ENCODE measurements at regions not wholly inside any gene's neighbourhood (a gene's known extent, or its start where the extent isn't known, plus 50 kb on each side); places are given as distances from the start of the nearest gene placed in this dataset.

DNA sequence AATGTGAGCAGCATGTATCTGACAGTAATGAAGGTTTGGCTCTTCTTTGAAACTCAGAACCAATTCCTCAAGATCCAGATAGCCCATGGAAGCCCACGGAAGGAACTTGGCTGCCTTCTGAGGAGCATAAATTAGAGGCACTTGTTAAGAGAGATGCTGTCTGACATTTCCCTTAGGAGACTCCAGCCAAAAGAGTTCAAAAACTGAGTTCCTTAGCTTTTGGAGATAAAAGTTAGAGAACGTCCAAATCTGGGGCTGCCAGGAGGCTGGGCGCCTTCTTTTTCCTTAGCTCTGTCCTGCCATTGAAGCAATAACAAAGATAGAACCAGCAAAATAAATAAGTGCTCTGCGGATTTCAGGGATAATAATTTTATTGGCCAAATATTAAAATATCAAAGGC, 439.6 kb upstream of the USP24 start:
- no peaks in the 10 kb centered on the region for H3K4me1 ChIP-seq (ENCODE audit: control insufficient read depth, insufficient read depth, low read length)
- H3K36me3 ChIP-seq (ENCODE audit: control insufficient read depth, insufficient read depth, low read length): no peaks in the 10 kb centered on the region
- H3K9me3 ChIP-seq (ENCODE audit: control insufficient read depth, low read length): no peaks in the 10 kb centered on the region
- no peak overlapping the region for H3K27ac ChIP-seq (ENCODE audit: insufficient read depth, low read depth, low read length, poor library complexity, severe bottlenecking)
- no peaks in the 10 kb centered on the region for H3K27me3 ChIP-seq (ENCODE audit: control insufficient read depth, insufficient read depth, low read length, poor library complexity, severe bottlenecking)
- no peak overlapping the region for H3K4me3 ChIP-seq (ENCODE audit: insufficient read depth, low read depth, low read length)
- 81 to 82% methylated on average over 3 to 4 of the region's 4 CpGs for WGBS, 2 experiments

- Histone ChIP-seq H3K9me3 (ENCODE audit: control insufficient read depth, low read length) (no peaks in the 10 kb centered on the region), H3K4me3 (ENCODE audit: insufficient read depth, low read depth, low read length) (no peak overlapping the region), H3K36me3 (ENCODE audit: control insufficient read depth, insufficient read depth, low read length) (no peaks in the 10 kb centered on the region), H3K27me3 (ENCODE audit: control insufficient read depth, insufficient read depth, low read length, poor library complexity, severe bottlenecking) (no peaks in the 10 kb centered on the region), H3K4me1 (ENCODE audit: control insufficient read depth, insufficient read depth, low read length) (no peaks in the 10 kb centered on the region), H3K27ac (ENCODE audit: insufficient read depth, low read depth, low read length, poor library complexity, severe bottlenecking) (no peak overlapping the region)
Observed at GRCh38 chr1:55654171-55654570, 439.0 kb upstream of the USP24 start.

- Histone ChIP-seq H3K9me3 (ENCODE audit: control insufficient read depth, low read length) (no peaks in the 10 kb centered on the region), H3K4me1 (ENCODE audit: control insufficient read depth, insufficient read depth, low read length) (no peaks in the 10 kb centered on the region), H3K27ac (ENCODE audit: insufficient read depth, low read depth, low read length, poor library complexity, severe bottlenecking) (no peak overlapping the region), H3K36me3 (ENCODE audit: control insufficient read depth, insufficient read depth, low read length) (no peaks in the 10 kb centered on the region), H3K4me3 (ENCODE audit: insufficient read depth, low read depth, low read length) (no peak overlapping the region), H3K27me3 (ENCODE audit: control insufficient read depth, insufficient read depth, low read length, poor library complexity, severe bottlenecking) (no peaks in the 10 kb centered on the region)
- WGBS, 2 experiments: 86 to 93% methylated on average over 3 of the region's 3 CpGs
Observed at GRCh38 chr1:55650444-55650843, 435.3 kb upstream of the USP24 start.

GRCh38 chr1:55646181-55646580, 431.0 kb upstream of the USP24 start:
- Histone ChIP-seq H3K4me1 (ENCODE audit: control insufficient read depth, insufficient read depth, low read length) (no peaks in the 10 kb centered on the region), H3K27me3 (ENCODE audit: control insufficient read depth, insufficient read depth, low read length, poor library complexity, severe bottlenecking) (no peaks in the 10 kb centered on the region), H3K9me3 (ENCODE audit: control insufficient read depth, low read length) (no peaks in the 10 kb centered on the region), H3K4me3 (ENCODE audit: insufficient read depth, low read depth, low read length) (no peak overlapping the region), H3K36me3 (ENCODE audit: control insufficient read depth, insufficient read depth, low read length) (no peaks in the 10 kb centered on the region), H3K27ac (ENCODE audit: insufficient read depth, low read depth, low read length, poor library complexity, severe bottlenecking) (no peak overlapping the region)
- 97 to 100% methylated on average over 1 of the region's 1 CpG for WGBS, 2 experiments

GRCh38 chr1:55645270-55645669, 430.1 kb upstream of the USP24 start:
- WGBS, 2 experiments: 97 to 99% methylated on average over 4 to 5 of the region's 5 CpGs
- Histone ChIP-seq H3K27me3 (ENCODE audit: control insufficient read depth, insufficient read depth, low read length, poor library complexity, severe bottlenecking) (no peaks in the 10 kb centered on the region), H3K36me3 (ENCODE audit: control insufficient read depth, insufficient read depth, low read length) (no peaks in the 10 kb centered on the region)

DNA sequence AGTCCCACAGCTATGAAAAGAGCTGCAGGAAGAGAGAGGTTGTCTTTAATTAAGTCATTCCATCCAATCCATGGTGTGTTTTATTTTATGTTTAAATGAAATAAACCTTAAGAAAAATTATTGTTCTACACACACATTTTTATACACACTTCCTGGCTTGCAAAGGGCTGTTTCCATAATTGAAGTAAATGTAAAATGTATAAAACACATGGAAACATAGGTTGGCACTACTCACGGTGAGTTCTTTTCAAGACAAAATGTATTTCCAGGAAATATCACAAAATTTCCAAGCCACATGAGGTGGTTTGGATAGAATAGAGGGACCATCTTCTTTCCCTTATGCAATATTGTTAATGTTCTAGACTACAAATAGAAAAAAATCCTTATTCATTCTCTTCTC, 426.8 kb upstream of the USP24 start:
- no peaks in the 10 kb centered on the region for H3K36me3 ChIP-seq (ENCODE audit: control insufficient read depth, insufficient read depth, low read length)
- WGBS, 2 experiments: no CpG with 5 or more reads among the region's 1 CpG
- no peak overlapping the region for H3K27ac ChIP-seq (ENCODE audit: insufficient read depth, low read depth, low read length, poor library complexity, severe bottlenecking)
- H3K4me3 ChIP-seq (ENCODE audit: insufficient read depth, low read depth, low read length): no peak overlapping the region
- H3K9me3 ChIP-seq (ENCODE audit: control insufficient read depth, low read length): no peaks in the 10 kb centered on the region
- H3K4me1 ChIP-seq (ENCODE audit: control insufficient read depth, insufficient read depth, low read length): no peaks in the 10 kb centered on the region
- H3K27me3 ChIP-seq (ENCODE audit: control insufficient read depth, insufficient read depth, low read length, poor library complexity, severe bottlenecking): no peaks in the 10 kb centered on the region

More at GRCh38 chr1:55645270-55645669, 430.1 kb upstream of the USP24 start:
- Histone ChIP-seq H3K9me3 (ENCODE audit: control insufficient read depth, low read length) (no peaks in the 10 kb centered on the region), H3K27ac (ENCODE audit: insufficient read depth, low read depth, low read length, poor library complexity, severe bottlenecking) (no peak overlapping the region), H3K4me3 (ENCODE audit: insufficient read depth, low read depth, low read length) (no peak overlapping the region), H3K4me1 (ENCODE audit: control insufficient read depth, insufficient read depth, low read length) (no peaks in the 10 kb centered on the region)

- Histone ChIP-seq H3K4me1 (ENCODE audit: control insufficient read depth, insufficient read depth, low read length) (no peaks in the 10 kb centered on the region), H3K36me3 (ENCODE audit: control insufficient read depth, insufficient read depth, low read length) (no peaks in the 10 kb centered on the region), H3K9me3 (ENCODE audit: control insufficient read depth, low read length) (no peaks in the 10 kb centered on the region), H3K27me3 (ENCODE audit: control insufficient read depth, insufficient read depth, low read length, poor library complexity, severe bottlenecking) (no peaks in the 10 kb centered on the region), H3K27ac (ENCODE audit: insufficient read depth, low read depth, low read length, poor library complexity, severe bottlenecking) (no peak overlapping the region), H3K4me3 (ENCODE audit: insufficient read depth, low read depth, low read length) (no peak overlapping the region)
- WGBS, 2 experiments: 89 to 92% methylated on average over 7 of the region's 7 CpGs
Observed at GRCh38 chr1:55640708-55641473, 425.7 kb upstream of the USP24 start.

DNA sequence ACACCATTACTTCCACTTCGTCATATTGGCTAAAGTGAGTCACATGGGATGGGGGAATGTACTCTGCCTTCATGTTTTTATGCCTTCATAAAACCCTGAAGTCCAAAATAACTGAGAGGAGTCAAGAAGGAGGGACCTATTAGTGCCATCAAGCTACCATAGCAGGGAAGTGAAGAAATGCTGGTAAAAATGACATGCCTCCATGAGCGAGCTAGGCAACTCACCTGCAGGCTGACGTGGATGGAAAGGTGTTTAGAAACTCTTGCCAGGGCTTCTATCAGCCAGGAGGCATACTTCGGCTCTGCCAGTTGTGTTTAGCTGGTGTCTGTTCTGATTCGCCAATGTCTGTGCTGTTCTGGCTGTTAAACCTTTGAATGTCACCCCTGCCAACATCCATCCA, 424.4 kb upstream of the USP24 start:
- H3K9me3 ChIP-seq (ENCODE audit: control insufficient read depth, low read length): no peaks in the 10 kb centered on the region
- no peaks in the 10 kb centered on the region for H3K4me1 ChIP-seq (ENCODE audit: control insufficient read depth, insufficient read depth, low read length)
- H3K36me3 ChIP-seq (ENCODE audit: control insufficient read depth, insufficient read depth, low read length): no peaks in the 10 kb centered on the region
- no peak overlapping the region for H3K27ac ChIP-seq (ENCODE audit: insufficient read depth, low read depth, low read length, poor library complexity, severe bottlenecking)
- no peaks in the 10 kb centered on the region for H3K27me3 ChIP-seq (ENCODE audit: control insufficient read depth, insufficient read depth, low read length, poor library complexity, severe bottlenecking)
- 94% methylated on average over 5 of the region's 5 CpGs for WGBS, 2 experiments
- H3K4me3 ChIP-seq (ENCODE audit: insufficient read depth, low read depth, low read length): no peak overlapping the region

DNA sequence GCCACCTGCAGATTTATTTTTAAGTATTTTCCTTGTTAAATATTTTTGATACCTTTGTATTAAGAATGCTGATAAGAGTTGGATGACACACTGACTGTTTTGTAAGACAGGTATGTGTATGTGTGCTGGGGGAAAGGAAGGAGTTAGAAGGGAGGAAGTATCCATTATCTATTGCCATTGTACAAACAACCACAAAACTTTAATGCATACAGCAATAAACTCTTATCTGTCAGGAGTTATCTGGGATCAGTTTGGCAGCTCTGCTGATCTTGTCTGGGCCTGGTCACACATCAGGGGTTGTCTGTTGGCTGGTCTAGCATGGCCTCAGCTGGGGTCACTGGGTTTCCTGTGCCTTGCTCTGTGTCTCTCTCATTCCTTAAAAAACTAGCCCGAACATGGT, 423.9 kb upstream of the USP24 start:
- WGBS, 2 experiments: 89 to 95% methylated on average over 1 of the region's 1 CpG
- Histone ChIP-seq H3K4me1 (ENCODE audit: control insufficient read depth, insufficient read depth, low read length) (no peaks in the 10 kb centered on the region), H3K4me3 (ENCODE audit: insufficient read depth, low read depth, low read length) (no peak overlapping the region), H3K27ac (ENCODE audit: insufficient read depth, low read depth, low read length, poor library complexity, severe bottlenecking) (no peak overlapping the region), H3K27me3 (ENCODE audit: control insufficient read depth, insufficient read depth, low read length, poor library complexity, severe bottlenecking) (no peaks in the 10 kb centered on the region), H3K36me3 (ENCODE audit: control insufficient read depth, insufficient read depth, low read length) (no peaks in the 10 kb centered on the region), H3K9me3 (ENCODE audit: control insufficient read depth, low read length) (no peaks in the 10 kb centered on the region)

- no peak overlapping the region for H3K27ac ChIP-seq (ENCODE audit: insufficient read depth, low read depth, low read length, poor library complexity, severe bottlenecking)
- H3K36me3 ChIP-seq (ENCODE audit: control insufficient read depth, insufficient read depth, low read length): no peaks in the 10 kb centered on the region
- no peaks in the 10 kb centered on the region for H3K27me3 ChIP-seq (ENCODE audit: control insufficient read depth, insufficient read depth, low read length, poor library complexity, severe bottlenecking)
- no peak overlapping the region for H3K4me3 ChIP-seq (ENCODE audit: insufficient read depth, low read depth, low read length)
- 94 to 100% methylated on average over 1 of the region's 1 CpG for WGBS, 2 experiments
- H3K4me1 ChIP-seq (ENCODE audit: control insufficient read depth, insufficient read depth, low read length): peaks cover 6% of the 10 kb centered on the region
- no peaks in the 10 kb centered on the region for H3K9me3 ChIP-seq (ENCODE audit: control insufficient read depth, low read length)
Observed at GRCh38 chr1:55636696-55637095, 421.5 kb upstream of the USP24 start.

DNA sequence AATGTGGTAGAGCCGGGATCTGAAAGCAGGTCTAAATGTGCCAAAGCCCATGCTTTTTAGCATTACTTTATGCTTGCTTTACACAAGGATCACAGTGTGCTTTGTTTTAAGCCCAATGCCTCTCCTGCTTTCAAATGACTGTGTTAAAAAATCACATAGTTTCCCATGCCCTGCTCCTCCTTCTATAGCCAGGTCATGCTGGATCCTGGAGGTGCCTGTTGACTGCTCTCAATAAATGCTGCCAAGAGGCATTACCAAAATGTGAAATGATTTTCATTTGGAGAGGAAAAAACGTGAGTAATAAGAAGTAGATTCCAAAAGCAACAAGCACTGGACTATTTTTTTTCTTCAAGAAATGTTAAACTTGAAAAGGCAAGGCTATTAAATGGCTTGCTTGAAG, 420.7 kb upstream of the USP24 start:
- no peak overlapping the region for H3K27ac ChIP-seq (ENCODE audit: insufficient read depth, low read depth, low read length, poor library complexity, severe bottlenecking)
- H3K36me3 ChIP-seq (ENCODE audit: control insufficient read depth, insufficient read depth, low read length): no peaks in the 10 kb centered on the region
- peaks cover 6% of the 10 kb centered on the region for H3K4me1 ChIP-seq (ENCODE audit: control insufficient read depth, insufficient read depth, low read length)
- WGBS, 2 experiments: 65 to 78% methylated on average over 2 of the region's 2 CpGs
- no peak overlapping the region for H3K4me3 ChIP-seq (ENCODE audit: insufficient read depth, low read depth, low read length)
- no peaks in the 10 kb centered on the region for H3K27me3 ChIP-seq (ENCODE audit: control insufficient read depth, insufficient read depth, low read length, poor library complexity, severe bottlenecking)
- no peaks in the 10 kb centered on the region for H3K9me3 ChIP-seq (ENCODE audit: control insufficient read depth, low read length)

All from ectodermal cell (in vitro differentiated cells).